Activated T-cell treated with anti-CD3 and anti-CD28 coated beads for 24 hours (primary cell): ENCODE measurements at regions not wholly inside any gene's neighbourhood (a gene's known extent, or its start where the extent isn't known, plus 50 kb on each side); places are given as distances from the start of the nearest gene placed in this dataset.

Source experiments
- DNase-seq: peaks from one replicate; pipeline ENCODE4 v3.0.0-alpha.2; 2020; ENCODE audit warnings: low read depth

DNA sequence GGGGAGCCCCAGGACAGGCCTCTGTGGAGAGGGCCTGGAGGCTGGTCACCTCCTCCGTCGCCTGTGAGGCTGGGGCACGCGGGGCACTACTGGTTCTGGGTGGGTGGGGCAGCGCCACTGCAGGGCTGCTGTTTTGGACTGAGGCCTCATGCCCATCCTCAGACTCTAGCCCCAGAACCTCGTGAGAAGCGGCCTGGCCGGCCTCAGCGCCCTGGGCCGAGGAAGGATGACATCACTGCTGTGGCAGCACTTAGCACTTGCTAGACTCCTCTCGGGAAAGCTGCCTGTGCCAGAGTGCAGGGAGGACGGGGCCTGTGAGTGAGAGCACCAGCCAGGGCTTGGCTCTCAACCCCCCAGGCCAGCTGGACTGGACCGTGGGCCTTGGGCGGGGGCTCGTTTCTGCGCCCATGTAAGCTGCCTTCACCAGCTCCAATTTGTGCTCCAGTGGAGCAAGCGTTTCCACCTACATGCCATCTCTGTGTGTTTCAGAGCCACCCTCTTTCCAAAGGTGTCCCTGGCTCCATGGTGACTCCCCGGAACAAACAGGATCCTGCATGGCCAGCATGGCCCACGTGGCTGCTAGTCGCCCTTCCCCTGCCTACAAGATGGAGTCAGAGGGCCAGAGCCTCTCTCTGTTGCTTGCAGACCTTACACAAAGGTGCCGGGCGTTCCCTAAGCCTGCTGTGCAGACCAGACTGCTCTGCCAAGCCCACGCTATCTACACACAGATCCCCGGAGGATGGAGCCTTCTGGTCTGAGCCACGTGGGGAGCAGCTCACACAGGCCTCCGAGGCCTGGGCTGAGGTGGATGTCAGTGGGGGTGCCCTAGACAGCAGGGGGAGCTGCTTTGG is 102.9 kb downstream of the CTTN start:
- no peak for DNase-seq

GRCh38 chr11:70501933-70502540 is 103.7 kb downstream of the CTTN start:
- DNase-seq, result no peak

- DNase-seq, result no peak
Measured at GRCh38 chr11:70502677-70503467, 104.5 kb downstream of the CTTN start.

- DNase-seq, result no peak
Measured at GRCh38 chr11:70503468-70504221, 105.3 kb downstream of the CTTN start.

GRCh38 chr11:70504246-70505020 is 106.1 kb downstream of the CTTN start:
- DNase-seq, result no peak

- DNase-seq, result no peak
Measured at GRCh38 chr11:70505331-70505731, 107.0 kb downstream of the CTTN start.

DNA sequence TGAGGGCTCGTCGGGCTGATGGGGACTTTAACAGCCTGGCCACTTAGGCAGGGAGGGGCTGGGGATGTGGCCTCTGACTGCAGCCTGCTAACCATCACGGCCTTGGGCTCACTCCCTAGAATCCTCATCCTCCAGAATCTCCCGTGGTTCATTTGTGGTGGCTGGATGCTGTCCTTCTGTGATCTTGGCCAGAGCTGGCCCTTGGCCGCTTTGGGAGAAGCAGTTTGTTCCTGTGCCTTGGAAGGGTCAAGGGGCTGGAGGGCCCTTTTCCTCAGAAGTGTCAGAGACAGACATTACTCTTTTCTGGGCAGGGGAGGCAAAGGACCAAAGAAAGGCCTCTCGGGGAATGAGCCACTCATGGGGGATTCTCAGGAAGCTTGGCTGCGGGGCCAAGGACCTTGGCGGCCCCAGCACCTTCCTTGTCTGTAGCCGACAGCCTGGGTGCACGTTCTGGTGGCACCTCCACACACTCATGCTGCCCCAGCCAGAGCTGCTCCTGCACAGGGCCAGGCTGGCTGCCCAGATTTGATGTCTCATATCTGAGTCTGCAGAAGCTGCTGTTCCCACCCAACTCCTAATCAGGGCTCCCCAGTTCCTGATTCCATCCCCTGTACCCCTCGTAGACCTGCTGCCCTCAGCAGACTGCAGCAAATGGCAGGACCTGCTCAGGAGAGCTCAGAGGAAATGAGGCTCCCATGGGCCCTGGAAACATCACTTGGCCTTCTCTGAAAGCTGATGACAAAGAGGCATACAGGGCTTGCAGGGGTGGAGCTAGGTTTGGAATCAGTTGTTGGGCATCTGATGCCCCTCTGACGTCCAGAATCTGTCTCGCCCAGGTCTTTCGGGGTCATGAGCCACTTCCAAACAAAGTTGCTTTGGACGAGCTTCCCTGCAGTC is 107.7 kb downstream of the CTTN start:
- DNase-seq, result no peak

DNA sequence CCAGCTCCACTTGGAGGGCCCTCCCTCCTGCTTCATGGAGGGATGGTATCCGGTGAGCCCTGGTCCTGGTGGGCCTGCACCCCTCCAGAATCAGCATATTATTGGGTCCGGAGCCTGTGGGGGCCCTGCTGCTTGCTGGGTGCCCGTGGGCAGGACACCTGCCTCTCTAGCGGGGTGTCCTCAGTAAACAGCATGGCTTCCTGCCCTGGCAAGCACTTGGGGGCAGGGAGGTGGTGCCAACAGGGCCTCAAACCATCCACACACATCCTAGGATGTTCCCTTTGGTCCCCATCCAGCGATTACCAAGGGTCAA is 108.3 kb downstream of the CTTN start:
- DNase-seq, result no peak

DNA sequence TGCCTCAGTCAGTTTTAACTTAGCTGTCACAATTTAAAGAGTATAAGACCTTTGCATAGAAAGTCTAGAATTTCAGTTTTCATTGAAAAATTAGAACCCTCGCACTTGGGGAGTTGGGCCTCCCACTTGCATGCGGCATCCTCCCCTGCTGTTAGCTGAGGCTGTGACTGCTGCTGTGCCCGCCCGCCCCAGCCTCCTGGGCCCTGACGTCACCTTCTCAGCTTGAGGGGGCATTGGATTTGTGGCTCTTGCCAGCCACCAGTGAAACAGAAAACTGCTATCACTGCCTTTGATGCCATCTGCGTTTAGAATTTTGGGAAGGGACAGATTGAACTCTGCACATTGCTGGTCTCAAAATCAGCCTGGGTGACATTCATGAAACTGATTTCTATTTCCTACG is 108.7 kb downstream of the CTTN start:
- no peak for DNase-seq

DNA sequence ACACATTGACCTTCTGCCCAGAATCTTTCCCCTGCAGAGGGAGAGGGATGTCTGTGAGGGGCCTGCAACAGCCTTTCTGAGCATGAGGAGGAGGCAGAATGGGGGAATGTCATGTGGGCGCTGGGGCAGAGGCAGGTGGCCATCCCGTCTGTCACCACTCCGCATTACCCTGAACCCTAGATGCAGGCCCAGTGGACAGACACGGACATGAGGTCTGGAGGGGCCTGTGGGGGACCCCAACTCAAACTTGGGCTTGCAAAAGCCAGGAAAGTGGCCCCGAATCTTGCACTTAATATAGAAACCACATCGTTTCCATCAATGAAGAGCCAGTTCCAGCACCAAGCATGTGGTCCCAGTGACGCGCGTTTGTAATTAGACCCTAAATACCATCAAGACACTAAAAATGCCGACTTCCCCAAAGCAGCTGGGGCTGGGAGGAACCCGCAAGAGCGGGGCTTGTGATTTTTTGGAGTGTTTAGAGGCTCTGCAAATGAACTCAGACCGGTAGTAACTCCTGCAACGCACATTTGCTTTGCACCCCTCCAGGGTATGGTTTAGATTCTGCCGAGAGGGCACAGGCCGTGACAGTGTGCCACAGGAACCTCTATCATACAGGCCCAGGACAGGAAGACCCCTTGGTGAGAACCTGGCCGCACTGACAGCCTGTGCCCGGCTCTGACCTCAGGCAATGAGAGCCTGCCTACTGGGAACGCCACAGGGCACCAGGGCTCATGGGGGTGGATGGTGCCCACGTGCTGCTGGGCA is 109.3 kb downstream of the CTTN start:
- no peak for DNase-seq

DNA sequence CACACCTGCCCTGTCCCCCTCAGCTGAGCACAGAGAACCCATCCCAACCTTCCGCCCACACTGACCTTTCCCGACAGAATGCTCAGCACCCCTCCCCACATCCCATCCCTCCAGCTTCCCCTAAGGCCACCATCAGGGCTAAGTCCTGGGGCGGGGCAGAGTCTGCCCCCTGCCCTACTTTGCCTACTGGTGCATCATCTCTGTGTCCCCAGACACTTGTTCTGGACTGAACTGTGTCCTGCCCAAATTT is 109.8 kb downstream of the CTTN start:
- DNase-seq, result no peak

- DNase-seq, result no peak
Measured at GRCh38 chr11:70509476-70509875, 111.1 kb downstream of the CTTN start.

GRCh38 chr11:70510106-70510505 is 111.8 kb downstream of the CTTN start:
- no peak for DNase-seq

DNA sequence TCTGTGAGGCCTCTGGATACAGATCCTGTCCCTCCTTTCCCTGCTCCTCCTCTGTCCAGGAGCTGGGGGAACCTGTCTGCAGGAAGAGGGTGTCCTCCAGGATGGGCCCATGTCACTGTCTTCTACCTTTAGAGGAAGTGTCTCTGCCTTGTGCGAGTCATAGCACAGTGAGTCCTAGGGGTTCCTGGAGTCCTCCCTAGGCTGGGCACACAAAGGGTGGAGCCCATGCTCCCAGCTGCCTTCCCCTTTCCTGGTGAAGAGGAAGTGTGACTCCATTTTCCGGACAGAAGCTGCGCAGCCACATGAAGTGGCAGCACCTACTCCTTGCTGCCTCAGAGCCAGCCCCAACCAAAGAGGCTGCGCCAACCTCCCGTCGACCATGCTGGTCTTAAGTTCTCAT is 112.2 kb downstream of the CTTN start:
- no peak for DNase-seq

DNA sequence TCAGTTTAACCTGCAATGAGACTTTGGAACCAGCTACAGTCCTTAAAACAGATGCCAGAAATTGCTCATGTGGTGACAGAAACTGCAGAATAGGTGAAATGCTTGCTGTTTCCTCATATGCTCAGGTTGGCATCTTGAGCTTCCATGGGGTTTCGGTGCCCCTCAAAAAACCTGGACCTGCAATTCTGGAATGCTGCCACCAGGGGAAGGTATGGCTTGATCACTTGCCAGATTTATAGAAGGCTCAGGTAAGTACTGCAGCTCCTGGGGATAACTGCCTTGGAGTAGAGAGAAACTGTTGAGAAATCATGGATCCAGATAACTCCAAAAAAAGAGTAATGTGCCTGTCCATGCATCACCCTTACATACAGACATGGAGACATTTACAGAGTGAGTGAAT is 113.0 kb downstream of the CTTN start:
- DNase-seq, result no peak

GRCh38 chr11:70512716-70513115 is 114.4 kb downstream of the CTTN start:
- DNase-seq, result no peak

- no peak for DNase-seq
Measured at GRCh38 chr11:70517203-70517602, 118.9 kb downstream of the CTTN start.

DNA sequence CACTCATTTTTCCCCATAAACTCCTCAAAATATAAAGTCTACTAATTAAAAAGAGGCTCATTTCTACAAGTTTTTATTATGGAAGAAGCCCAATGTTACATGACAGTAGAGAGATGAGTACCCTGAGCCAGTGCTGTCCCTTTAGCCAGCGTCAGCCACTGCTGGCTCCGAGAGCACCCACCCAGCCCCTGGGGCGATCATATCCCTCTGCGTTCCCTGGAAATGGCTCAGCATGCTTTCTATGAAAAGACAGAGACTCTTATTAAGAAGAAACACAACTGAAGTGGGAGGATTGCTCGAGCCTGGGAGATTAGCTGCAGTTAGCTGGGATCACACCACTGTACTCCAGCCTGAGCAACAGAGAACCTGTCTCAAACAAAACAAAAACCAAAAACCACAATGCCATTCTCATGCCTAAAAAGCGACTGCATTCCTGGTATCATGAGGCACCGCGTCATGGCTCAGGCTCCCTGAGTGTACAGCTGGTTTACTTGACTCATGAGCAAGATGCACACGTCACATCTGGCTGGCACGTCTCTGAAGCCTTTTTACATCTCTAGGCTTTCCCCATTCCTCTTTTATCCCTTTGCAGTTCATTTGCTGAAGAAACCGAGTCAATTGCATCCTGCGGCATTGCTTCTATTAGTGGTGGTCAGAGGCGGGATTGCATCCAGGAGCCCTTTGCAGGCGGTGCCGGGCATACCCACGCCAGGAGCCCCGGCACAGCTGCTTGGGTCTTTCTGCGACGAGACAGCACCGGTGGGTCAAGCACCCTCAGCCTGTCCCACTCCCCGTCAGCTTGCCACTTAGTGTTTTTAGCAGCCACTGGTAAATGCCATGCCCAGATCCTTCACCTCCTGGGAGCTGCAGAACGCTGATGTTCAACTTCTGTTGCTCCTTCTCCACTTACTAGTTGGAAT is 119.9 kb downstream of the CTTN start:
- no peak for DNase-seq

GRCh38 chr11:70519117-70519516 is 120.8 kb downstream of the CTTN start:
- DNase-seq, result no peak
